Adipocyte (in vitro differentiated cells): ENCODE measurements at regions not wholly inside any gene's neighbourhood (a gene's known extent, or its start where the extent isn't known, plus 50 kb on each side); places are given as distances from the start of the nearest gene placed in this dataset.
"Not testable (repeated sequence)": the region's sequence is repeated elsewhere in the genome, so short reads cannot be mapped to it uniquely, and the experiment has no call there.

Experiments used
- DNase-seq: peaks from one replicate; pipeline ENCODE4 v3.0.0-alpha.2; 2015; ENCODE audit warnings: low read depth
- H3K27me3 ChIP-seq: replicated peaks from 2 replicates; pipeline ENCODE4 v1.7.0; 2013; ENCODE audit warnings: mild to moderate bottlenecking, low read length, moderate library complexity; ENCODE audit not compliant: control insufficient read depth, insufficient read depth
- H3K36me3 ChIP-seq: 2 replicates; pipeline ENCODE4 v1.7.0; 2013; ENCODE audit warnings: low read length, mild to moderate bottlenecking, moderate library complexity; ENCODE audit not compliant: control insufficient read depth, insufficient read depth, severe bottlenecking
- H3K4me1 ChIP-seq: 2 replicates; pipeline ENCODE4 v1.7.0; 2013; ENCODE audit warnings: mild to moderate bottlenecking, low read length, moderate library complexity; ENCODE audit not compliant: control insufficient read depth, insufficient read depth
- H3K4me3 ChIP-seq: 2 replicates; pipeline ENCODE4 v1.7.0; 2013; ENCODE audit warnings: mild to moderate bottlenecking, low read length, moderate library complexity
- H3K9ac ChIP-seq: 2 replicates; pipeline ENCODE4 v1.7.0; 2013; ENCODE audit warnings: mild to moderate bottlenecking, low read length, moderate library complexity
- H3K9me3 ChIP-seq: 2 replicates; pipeline ENCODE4 v1.7.0; 2013; ENCODE audit warnings: mild to moderate bottlenecking, low read length, moderate library complexity; ENCODE audit not compliant: control insufficient read depth

DNA sequence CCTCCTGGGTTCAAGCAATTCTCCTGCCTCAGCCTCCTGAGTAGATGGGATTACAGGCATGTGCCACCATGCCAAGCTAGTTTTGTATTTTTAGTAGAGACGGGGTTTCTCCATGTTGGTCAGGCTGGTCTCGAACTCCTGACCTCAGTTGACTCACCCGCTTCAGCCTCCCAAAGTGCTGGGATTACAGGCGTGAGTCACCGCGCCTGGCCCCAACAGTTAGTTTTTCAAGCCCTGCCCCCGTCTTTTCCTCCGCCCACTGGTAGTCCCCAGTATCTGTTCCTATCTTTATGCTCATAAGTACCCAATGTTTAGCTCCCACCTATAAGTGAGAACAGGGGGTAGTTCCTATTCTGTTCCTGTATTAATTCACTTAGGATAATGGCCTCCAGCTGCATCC, 116.6 kb upstream of the TBX3 start:
- not testable (repeated sequence) for H3K27me3 ChIP-seq, DNase-seq, H3K36me3 ChIP-seq, H3K9ac ChIP-seq, H3K4me3 ChIP-seq, H3K4me1 ChIP-seq, H3K9me3 ChIP-seq

DNA sequence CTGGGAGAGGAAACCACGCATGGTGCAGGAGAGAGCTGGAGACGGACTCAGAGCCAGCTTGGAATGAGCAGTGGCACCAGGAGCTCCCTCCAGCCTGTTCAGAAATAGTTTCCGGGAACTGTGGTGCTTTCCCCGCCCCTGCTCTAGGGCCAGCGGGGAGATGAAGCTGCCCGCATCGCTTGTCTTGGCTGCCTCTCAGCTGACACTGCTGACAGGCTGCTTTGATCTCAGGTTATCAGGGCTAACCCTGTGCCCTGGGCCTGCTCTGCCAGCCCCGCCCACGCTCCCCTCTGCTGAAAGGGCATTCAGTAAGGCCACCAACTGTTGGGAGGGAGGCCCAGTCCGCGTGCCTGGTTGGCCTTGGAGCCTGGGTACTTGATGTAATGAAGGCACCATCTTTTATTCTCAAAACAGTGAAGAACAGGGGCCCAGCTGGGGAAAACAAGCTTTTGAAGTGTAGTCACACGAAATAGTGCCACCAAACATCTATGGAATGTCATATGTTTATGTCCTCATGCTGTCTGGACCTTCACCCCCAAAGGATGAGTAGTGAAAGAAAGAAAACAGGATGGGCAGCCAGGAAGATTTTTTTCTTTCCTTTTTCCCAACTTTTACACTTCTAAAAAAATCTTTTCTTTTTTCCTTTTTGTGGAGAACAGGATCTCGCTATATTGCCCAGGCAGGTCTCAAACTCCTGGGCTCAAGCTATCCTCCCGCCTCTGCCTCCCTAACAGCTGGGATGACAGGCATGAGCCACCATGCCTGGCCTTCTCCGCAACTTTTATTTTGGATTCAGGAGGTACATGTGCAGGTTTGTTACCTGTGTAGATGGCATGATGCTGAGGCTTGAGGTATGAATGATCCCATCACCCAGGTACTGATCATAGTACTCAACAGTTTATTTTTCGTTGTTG, 115.9 kb upstream of the TBX3 start:
- Histone ChIP-seq H3K9me3 (no peaks in the 10 kb centered on the region), H3K4me3 (no peak overlapping the region), H3K36me3 (no peaks in the 10 kb centered on the region), H3K9ac (no peak overlapping the region), H3K27me3 (no peaks in the 10 kb centered on the region), H3K4me1 (no peaks in the 10 kb centered on the region)
- peak; percentile 26 for DNase-seq

DNA sequence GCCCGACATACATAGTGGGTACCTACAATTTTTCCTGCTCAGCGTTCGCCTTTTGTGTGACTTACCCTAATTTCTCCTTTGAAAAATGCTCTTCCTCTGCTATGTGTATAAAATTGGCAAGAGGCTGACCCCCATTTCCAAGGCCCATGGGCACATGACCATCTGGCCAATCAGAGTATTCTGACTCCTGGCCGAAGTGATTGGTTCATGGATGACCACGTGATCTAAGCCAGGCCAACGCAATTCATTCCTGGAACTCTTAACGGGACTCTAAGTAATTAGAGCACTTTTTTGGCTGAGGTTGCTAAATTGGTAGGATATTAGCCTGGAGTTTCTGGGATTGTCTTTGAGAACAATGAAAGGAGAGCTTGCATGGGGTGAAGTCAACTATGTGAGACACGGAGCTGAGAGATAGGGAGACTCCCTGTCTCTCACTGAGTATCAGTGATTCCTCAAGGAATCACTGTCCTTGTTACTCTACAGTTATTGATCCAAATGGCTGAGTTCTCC, 110.1 kb upstream of the TBX3 start:
- no peaks in the 10 kb centered on the region for H3K9me3 ChIP-seq
- DNase-seq, result no peak
- no peak overlapping the region for H3K9ac ChIP-seq

GRCh38 chr12:114790276-114790675, 106.3 kb upstream of the TBX3 start:
- DNase-seq, result no peak
- no peak overlapping the region for H3K9ac ChIP-seq
- H3K4me1 ChIP-seq, result no peaks in the 10 kb centered on the region

More for the DNA sequence above, 110.1 kb upstream of the TBX3 start:
- H3K36me3 ChIP-seq, result no peaks in the 10 kb centered on the region
- no peaks in the 10 kb centered on the region for H3K27me3 ChIP-seq
- H3K4me3 ChIP-seq, result no peak overlapping the region
- H3K4me1 ChIP-seq, result no peaks in the 10 kb centered on the region

DNA sequence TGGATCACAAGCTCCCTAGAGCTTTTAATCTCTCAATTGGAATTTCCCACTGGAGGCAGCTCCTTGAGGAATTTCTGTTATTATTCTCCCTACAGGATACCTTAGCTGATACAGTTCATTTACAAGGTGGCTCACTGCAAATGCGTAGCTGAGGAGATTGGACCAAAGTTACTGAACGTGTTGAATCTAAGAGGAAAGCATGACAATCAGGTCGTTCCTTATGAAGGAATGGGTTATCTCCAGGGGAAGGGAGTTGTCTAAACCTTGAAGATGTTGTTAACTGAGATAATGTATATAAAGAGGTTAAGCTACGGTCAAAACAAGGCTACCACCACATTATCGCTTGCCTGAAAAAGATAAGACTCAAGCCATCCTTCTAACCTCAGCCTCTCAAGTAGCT, 105.8 kb upstream of the TBX3 start:
- H3K4me3 ChIP-seq, result no peak overlapping the region
- no peaks in the 10 kb centered on the region for H3K27me3 ChIP-seq
- H3K9ac ChIP-seq, result no peak overlapping the region
- no peaks in the 10 kb centered on the region for H3K9me3 ChIP-seq
- H3K36me3 ChIP-seq, result no peaks in the 10 kb centered on the region
- no peaks in the 10 kb centered on the region for H3K4me1 ChIP-seq
- no peak for DNase-seq

More at GRCh38 chr12:114790276-114790675, 106.3 kb upstream of the TBX3 start:
- Histone ChIP-seq H3K9me3 (no peaks in the 10 kb centered on the region), H3K36me3 (no peaks in the 10 kb centered on the region), H3K27me3 (no peaks in the 10 kb centered on the region), H3K4me3 (no peak overlapping the region)

GRCh38 chr12:114789276-114789675, 105.3 kb upstream of the TBX3 start:
- Histone ChIP-seq H3K9ac (no peak overlapping the region), H3K4me1 (no peaks in the 10 kb centered on the region), H3K27me3 (no peaks in the 10 kb centered on the region), H3K4me3 (no peak overlapping the region), H3K36me3 (no peaks in the 10 kb centered on the region), H3K9me3 (no peaks in the 10 kb centered on the region)
- DNase-seq, result no peak

DNA sequence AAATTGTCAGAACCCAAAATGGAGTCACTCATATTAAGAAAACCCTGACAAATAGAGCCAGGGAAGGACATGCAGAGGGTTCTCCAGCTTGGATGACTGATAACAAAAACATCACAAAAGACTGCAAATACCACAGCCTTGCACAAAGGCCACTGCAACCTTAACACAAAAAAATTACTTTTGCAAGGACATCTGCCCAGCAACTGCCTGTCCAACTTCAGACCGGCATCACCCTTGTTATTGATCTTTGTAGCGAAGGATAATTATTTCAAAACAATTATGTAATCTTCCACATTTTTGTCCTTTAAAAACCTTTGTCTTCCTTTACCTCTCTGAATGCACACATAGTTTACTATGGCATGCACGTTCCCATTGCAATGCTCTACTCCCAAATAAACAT, 100.6 kb upstream of the TBX3 start:
- H3K4me3 ChIP-seq, result no peak overlapping the region
- DNase-seq, result peak; percentile 5
- no peaks in the 10 kb centered on the region for H3K9me3 ChIP-seq
- no peaks in the 10 kb centered on the region for H3K4me1 ChIP-seq
- H3K27me3 ChIP-seq, result peaks cover under 1% of the 10 kb centered on the region
- no peaks in the 10 kb centered on the region for H3K36me3 ChIP-seq
- H3K9ac ChIP-seq, result no peak overlapping the region

GRCh38 chr12:114783089-114783618, 99.2 kb upstream of the TBX3 start:
- no peak for DNase-seq
- Histone ChIP-seq H3K4me1 (no peaks in the 10 kb centered on the region), H3K9ac (no peak overlapping the region), H3K4me3 (no peak overlapping the region), H3K9me3 (no peaks in the 10 kb centered on the region), H3K36me3 (no peaks in the 10 kb centered on the region), H3K27me3 (peaks cover 5% of the 10 kb centered on the region)

GRCh38 chr12:114780746-114781399, 96.9 kb upstream of the TBX3 start:
- no peaks in the 10 kb centered on the region for H3K9me3 ChIP-seq
- H3K27me3 ChIP-seq, result peaks cover 5% of the 10 kb centered on the region
- H3K36me3 ChIP-seq, result no peaks in the 10 kb centered on the region
- no peak for DNase-seq
- H3K4me1 ChIP-seq, result no peaks in the 10 kb centered on the region
- H3K4me3 ChIP-seq, result no peak overlapping the region
- no peak overlapping the region for H3K9ac ChIP-seq

DNA sequence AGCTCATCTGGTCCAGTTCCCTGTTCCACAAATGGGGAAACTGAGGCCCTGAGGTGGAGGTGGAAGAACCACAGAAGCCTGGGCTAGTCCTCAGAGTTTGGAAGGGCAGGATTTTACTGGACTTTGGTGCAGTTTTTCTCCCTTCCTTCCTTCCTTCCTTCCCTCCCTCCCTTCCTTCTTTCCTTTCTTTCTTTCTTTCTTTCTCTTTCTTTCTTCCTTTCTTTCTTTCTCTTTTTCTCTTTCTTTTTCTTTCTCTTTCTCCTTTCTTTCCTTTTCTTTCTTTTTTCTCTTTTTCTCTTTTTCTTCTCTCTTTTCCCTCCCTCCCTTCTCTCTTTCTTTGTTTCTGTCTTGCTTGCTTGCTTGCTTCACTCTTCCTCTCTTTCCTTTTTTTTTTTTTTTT, 95.7 kb upstream of the TBX3 start:
- Histone ChIP-seq H3K27me3 (peaks cover 5% of the 10 kb centered on the region), H3K9ac (no peak overlapping the region), H3K4me1 (no peaks in the 10 kb centered on the region), H3K36me3 (no peaks in the 10 kb centered on the region), H3K4me3 (no peak overlapping the region), H3K9me3 (no peaks in the 10 kb centered on the region)
- DNase-seq, result no peak

GRCh38 chr12:114779186-114779585, 95.2 kb upstream of the TBX3 start:
- Histone ChIP-seq H3K36me3 (no peaks in the 10 kb centered on the region), H3K27me3 (peaks cover 5% of the 10 kb centered on the region), H3K4me1 (no peaks in the 10 kb centered on the region), H3K9me3 (no peaks in the 10 kb centered on the region), H3K4me3 (no peak overlapping the region), H3K9ac (no peak overlapping the region)
- no peak for DNase-seq
